Spleen (tissue), 11 donors: ENCODE measurements at regions not wholly inside any gene's neighbourhood (a gene's known extent, or its start where the extent isn't known, plus 50 kb on each side); places are given as distances from the start of the nearest gene placed in this dataset.

Source experiments
- DNase-seq: peaks from one replicate; pipeline ENCODE4 v3.0.0-alpha.2; 2020
- H3K27ac ChIP-seq, 8 donors: fragments of 200-600 bp; sonication (generic) in 7 of 8; 1 replicate in 4 of 8; 2 replicates in 4 of 8; pipeline versions ENCODE4 v1.5.0 to v1.8.0; 2016 to 2021; ENCODE audit warnings: inconsistent platforms in 4 of 8, mild to moderate bottlenecking in 4 of 8, moderate library complexity in 1 of 8
- H3K27me3 ChIP-seq, 7 donors: fragments of 200-600 bp; sonication (generic) in 6 of 7; replicated peaks in 1 of 7; 1 replicate in 4 of 7; 2 replicates in 3 of 7; pipeline versions ENCODE4 v1.5.0 to v1.8.0; 2016 to 2021; ENCODE audit warnings: inconsistent platforms in 3 of 7, mild to moderate bottlenecking in 1 of 7
- H3K36me3 ChIP-seq, 6 donors: fragments of 200-600 bp; sonication (generic) in 5 of 6; 1 replicate in 4 of 6; 2 replicates in 2 of 6; pipeline versions ENCODE4 v1.5.0 to v1.8.0; 2016 to 2021; ENCODE audit warnings: inconsistent platforms in 2 of 6
- H3K4me1 ChIP-seq, 6 donors: fragments of 200-600 bp; sonication (generic) in 5 of 6; 1 replicate in 3 of 6; 2 replicates in 3 of 6; pipeline versions ENCODE4 v1.5.0 to v1.8.0; 2016 to 2021; ENCODE audit warnings: inconsistent platforms in 3 of 6
- H3K4me3 ChIP-seq, 8 donors: fragments of 200-600 bp; sonication (generic) in 7 of 8; 1 replicate in 4 of 8; 2 replicates in 4 of 8; pipeline versions ENCODE4 v1.5.0 to v1.8.0; 2016 to 2021; ENCODE audit warnings: inconsistent platforms in 4 of 8, mild to moderate bottlenecking in 4 of 8, moderate library complexity in 2 of 8
- H3K9me3 ChIP-seq, 8 donors: fragments of 200-600 bp; sonication (generic) in 7 of 8; 1 replicate in 4 of 8; 2 replicates in 4 of 8; pipeline versions ENCODE4 v1.5.0 to v1.8.0; 2016 to 2021; ENCODE audit warnings: inconsistent platforms in 4 of 8
- POLR2A ChIP-seq, 3 donors: fragments of 450-650 bp; IDR thresholded peaks; one replicate each; pipeline ENCODE4 v1.5.1; 2017; ENCODE audit warnings: antibody characterized with exemption in 3 of 3, mild to moderate bottlenecking in 1 of 3
- POLR2AphosphoS5 ChIP-seq, 3 donors: sonication (generic); formaldehyde crosslinking; IDR thresholded peaks; one replicate each; pipeline ENCODE4 v1.5.1; 2017; ENCODE audit warnings: antibody characterized with exemption in 3 of 3
- WGBS, 5 donors: extraction: QIAGEN DNeasy Blood & Tissue Kit in 3 of 5; methylation state at CpG; one replicate each; pipeline versions ENCODE4 v1.1.5 to v1.1.7; 2013 to 2018; 5-methylcytosine and 5-hydroxymethylcytosine counted together
- intact Hi-C: fragments of 100-400 bp; cut with DNase I; formaldehyde crosslinking; loops from one replicate; pipeline ENCODE4 v1.15.0; 2023; ENCODE audit warnings: low total_unique reads
- TF ChIP-seq, protein P1 (sequence below), 11 experiments: fragments of 200-600 bp in 7 of 11; fragments of 450-650 bp in 4 of 11; sonication (generic) in 4 of 11; IDR thresholded peaks in 8 of 11; conservative IDR thresholded peaks in 3 of 11; 1 replicate in 7 of 11; 2 replicates in 4 of 11; pipeline versions ENCODE4 v1.4.0 to v1.8.0; 2016 to 2021; ENCODE audit warnings: antibody characterized with exemption in 11 of 11, inconsistent platforms in 4 of 11, mild to moderate bottlenecking in 1 of 11
- donor health status: healthy with polysubstance abuse.
- donor health status: DM: no; HTN: no; CAD: no; lungs with moderate emphysema.
- donor health status: DM: no; HTN: no; CAD: no.
- donor health status: Bipolar disorder and iron deficiency.
- donor health status: healthy.
- donor health status: DM: no; HTN: no; CAD: no.
- donor health status: DM: yes; HTN: yes; CAD: no.

DNA sequence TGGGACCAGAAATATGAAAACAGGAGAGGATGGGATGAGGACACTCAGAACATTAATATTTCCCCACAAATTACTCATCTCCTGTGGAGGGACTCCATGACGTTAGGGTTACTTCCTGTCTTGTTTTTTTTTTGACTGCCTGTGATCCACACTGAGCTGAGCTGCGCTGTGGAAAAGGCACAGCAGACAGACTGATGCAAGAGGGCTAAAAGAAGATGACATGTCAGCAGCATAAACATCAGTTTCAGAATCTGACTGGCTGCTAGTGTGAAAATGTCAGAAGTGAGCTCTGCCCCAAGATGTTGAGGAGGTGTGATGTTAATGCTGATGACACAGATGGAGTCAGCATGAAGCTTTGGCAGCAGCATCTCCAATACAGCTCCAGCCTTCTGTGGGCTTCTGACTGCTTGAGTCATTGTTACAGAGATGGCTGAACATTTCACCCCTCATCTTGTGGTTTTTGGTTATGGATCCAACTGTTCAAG lies 286.8 kb downstream of the BLID start:
- Histone ChIP-seq H3K4me1 (no peaks in the 10 kb centered on the region), H3K27me3 (no peaks in the 10 kb centered on the region), H3K4me3 (no peak overlapping the region), H3K27ac (no peak overlapping the region), H3K9me3 (peaks cover 7 to 37% (median 30%) of the 10 kb centered on the region in 8 donors), H3K36me3 (no peaks in the 10 kb centered on the region)
- no peak for DNase-seq
- TF ChIP-seq POLR2A (IDR thresholded peaks at IDR 0.05), result no peak
- TF ChIP-seq, protein P1, sequence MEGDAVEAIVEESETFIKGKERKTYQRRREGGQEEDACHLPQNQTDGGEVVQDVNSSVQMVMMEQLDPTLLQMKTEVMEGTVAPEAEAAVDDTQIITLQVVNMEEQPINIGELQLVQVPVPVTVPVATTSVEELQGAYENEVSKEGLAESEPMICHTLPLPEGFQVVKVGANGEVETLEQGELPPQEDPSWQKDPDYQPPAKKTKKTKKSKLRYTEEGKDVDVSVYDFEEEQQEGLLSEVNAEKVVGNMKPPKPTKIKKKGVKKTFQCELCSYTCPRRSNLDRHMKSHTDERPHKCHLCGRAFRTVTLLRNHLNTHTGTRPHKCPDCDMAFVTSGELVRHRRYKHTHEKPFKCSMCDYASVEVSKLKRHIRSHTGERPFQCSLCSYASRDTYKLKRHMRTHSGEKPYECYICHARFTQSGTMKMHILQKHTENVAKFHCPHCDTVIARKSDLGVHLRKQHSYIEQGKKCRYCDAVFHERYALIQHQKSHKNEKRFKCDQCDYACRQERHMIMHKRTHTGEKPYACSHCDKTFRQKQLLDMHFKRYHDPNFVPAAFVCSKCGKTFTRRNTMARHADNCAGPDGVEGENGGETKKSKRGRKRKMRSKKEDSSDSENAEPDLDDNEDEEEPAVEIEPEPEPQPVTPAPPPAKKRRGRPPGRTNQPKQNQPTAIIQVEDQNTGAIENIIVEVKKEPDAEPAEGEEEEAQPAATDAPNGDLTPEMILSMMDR (IDR thresholded peaks at IDR 0.05 in 8 of 11, conservative IDR thresholded peaks at IDR 0.05 in 3 of 11), result no peak
- TF ChIP-seq POLR2AphosphoS5 (IDR thresholded peaks at IDR 0.05), result no peak
- WGBS, 5 donors, result 24 to 42% (median 38%) methylated on average over 2 of the region's 2 CpGs
- intact Hi-C loops, result no loop called here

DNA sequence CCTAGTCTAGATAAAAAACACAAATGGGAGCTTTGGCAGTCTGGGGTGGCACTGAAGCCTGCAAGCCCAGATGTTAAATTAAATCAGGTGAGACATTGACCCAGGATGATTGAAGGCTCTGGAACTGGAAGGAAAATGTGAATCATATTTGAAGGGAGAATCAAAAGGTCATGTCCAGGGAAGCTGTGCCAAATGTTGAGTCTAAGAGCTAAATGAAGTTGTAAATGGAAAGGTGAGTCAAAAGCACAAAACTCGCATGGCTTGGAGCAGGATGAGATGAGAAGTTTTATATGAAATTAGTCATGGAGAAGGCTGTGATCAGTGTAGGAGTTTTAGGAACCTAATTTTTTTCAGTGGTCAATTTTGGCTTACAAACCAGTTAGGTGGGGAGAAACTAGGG lies 301.1 kb downstream of the BLID start:
- Histone ChIP-seq H3K4me3 (no peak overlapping the region), H3K9me3 (peaks cover 11 to 54% (median 36%) of the 10 kb centered on the region in 8 donors), H3K27ac (no peak overlapping the region), H3K27me3 (no peaks in the 10 kb centered on the region), H3K36me3 (no peaks in the 10 kb centered on the region), H3K4me1 (no peaks in the 10 kb centered on the region)
- no peak for DNase-seq
- TF ChIP-seq POLR2AphosphoS5 (IDR thresholded peaks at IDR 0.05) (no peak), POLR2A (IDR thresholded peaks at IDR 0.05) (no peak)
- TF ChIP-seq, protein P1 (IDR thresholded peaks at IDR 0.05 in 8 of 11, conservative IDR thresholded peaks at IDR 0.05 in 3 of 11), result no peak
- WGBS, 5 donors, result 73 to 92% (median 87%) methylated on average over 1 of the region's 1 CpG
- intact Hi-C loops, result loop anchor here (10.0 kb wide), 1 partner anchor 350 kb away; no protein-coding TSS in a partner anchor

DNA sequence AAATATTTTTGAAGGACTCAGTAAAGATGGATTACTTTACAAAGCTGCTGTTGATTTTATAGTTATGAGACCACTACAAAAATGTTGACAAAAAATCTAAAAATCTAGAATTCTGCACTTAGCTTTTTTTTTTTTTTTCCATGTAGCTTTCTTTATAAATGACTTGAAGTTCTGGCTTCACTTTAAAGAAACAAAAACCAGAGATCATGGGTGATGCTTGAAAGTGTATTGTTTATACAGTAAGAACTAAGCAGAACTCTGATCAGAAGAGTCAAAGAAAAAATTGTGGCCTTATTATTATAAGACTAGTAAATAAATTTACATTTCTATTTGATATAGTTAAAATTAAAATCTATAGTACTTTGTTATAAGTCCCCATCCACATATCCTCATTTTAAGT lies 301.7 kb downstream of the BLID start:
- H3K36me3 ChIP-seq, result no peaks in the 10 kb centered on the region
- no peaks in the 10 kb centered on the region for H3K4me1 ChIP-seq
- intact Hi-C loops, result loop anchor here (10.0 kb wide), 1 partner anchor 351 kb away; no protein-coding TSS in a partner anchor
- H3K9me3 ChIP-seq, result peaks cover 11 to 54% (median 36%) of the 10 kb centered on the region in 8 donors
- H3K27me3 ChIP-seq, result no peaks in the 10 kb centered on the region
- H3K4me3 ChIP-seq, result no peak overlapping the region
- TF ChIP-seq, protein P1 (IDR thresholded peaks at IDR 0.05 in 8 of 11, conservative IDR thresholded peaks at IDR 0.05 in 3 of 11), result no peak
- TF ChIP-seq POLR2A (IDR thresholded peaks at IDR 0.05) (no peak), POLR2AphosphoS5 (IDR thresholded peaks at IDR 0.05) (no peak)
- no peak for DNase-seq
- H3K27ac ChIP-seq, result no peak overlapping the region

DNA sequence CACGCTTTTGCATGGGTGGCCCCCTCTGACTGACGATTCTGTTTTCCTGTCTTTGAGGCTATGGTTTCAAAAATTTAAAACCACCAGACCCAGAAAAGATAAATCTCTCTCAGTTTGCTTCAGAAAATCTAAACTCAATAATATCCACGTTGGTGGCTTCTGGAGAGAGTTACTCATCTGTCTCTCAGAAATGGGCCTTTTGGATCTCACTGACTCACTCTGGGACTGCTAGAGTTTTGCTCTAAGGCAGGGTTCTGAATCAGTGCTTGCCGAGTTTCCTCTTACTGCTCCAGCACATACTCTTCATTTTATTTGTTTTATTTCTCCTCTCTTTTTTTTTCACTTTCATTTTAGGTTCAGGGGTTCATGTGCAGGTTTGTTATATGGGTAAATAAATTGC lies 305.7 kb downstream of the BLID start:
- WGBS, 5 donors, result 57 to 72% (median 63%) methylated on average over 4 of the region's 4 CpGs
- Histone ChIP-seq H3K4me1 (no peaks in the 10 kb centered on the region), H3K4me3 (no peak overlapping the region), H3K9me3 (peaks cover 11 to 39% (median 25%) of the 10 kb centered on the region in 8 donors), H3K36me3 (no peaks in the 10 kb centered on the region), H3K27ac (no peak overlapping the region), H3K27me3 (no peaks in the 10 kb centered on the region)
- TF ChIP-seq POLR2A (IDR thresholded peaks at IDR 0.05) (no peak), POLR2AphosphoS5 (IDR thresholded peaks at IDR 0.05) (no peak)
- TF ChIP-seq, protein P1 (IDR thresholded peaks at IDR 0.05 in 8 of 11, conservative IDR thresholded peaks at IDR 0.05 in 3 of 11), result no peak
- DNase-seq, result no peak
- intact Hi-C loops, result loop anchor here (10.0 kb wide), 1 partner anchor 355 kb away; no protein-coding TSS in a partner anchor
